T-helper 2 cell treated with Interferon-gamma antibody and Interleukin-4, amounts not matched to agents 100 ng/mL and 5 ng/mL, for 36 hours (primary cell): ENCODE measurements at regions not wholly inside any gene's neighbourhood (a gene's known extent, or its start where the extent isn't known, plus 50 kb on each side); places are given as distances from the start of the nearest gene placed in this dataset.
"Not testable (repeated sequence)": the region's sequence is repeated elsewhere in the genome, so short reads cannot be mapped to it uniquely, and the experiment has no call there.

Experiments
- intact Hi-C: fragments of 100-400 bp; cut with micrococcal nuclease; formaldehyde crosslinking; loops from one replicate; pipeline ENCODE4 v1.15.1; 2023

DNA sequence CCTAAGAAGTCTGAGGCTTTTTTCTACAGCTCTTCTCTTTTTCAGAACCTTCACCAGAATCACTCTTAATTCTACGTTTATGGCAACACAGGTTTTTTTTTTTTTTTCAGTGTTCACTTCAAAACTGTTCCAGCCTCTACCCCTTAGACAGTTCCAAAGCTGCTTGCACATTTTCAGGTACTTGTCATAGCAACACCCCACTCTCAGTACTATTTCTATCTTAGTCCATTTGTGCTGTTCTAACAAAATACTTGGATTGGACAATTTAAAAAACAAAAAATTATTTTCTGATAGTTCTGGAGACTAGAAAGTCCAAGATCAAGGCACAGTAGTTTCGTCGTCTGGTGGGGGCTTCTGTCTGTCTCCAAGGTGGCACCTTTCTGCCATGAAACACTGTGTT, 340.9 kb upstream of the RPS23 start:
- intact Hi-C loops: no loop called here

DNA sequence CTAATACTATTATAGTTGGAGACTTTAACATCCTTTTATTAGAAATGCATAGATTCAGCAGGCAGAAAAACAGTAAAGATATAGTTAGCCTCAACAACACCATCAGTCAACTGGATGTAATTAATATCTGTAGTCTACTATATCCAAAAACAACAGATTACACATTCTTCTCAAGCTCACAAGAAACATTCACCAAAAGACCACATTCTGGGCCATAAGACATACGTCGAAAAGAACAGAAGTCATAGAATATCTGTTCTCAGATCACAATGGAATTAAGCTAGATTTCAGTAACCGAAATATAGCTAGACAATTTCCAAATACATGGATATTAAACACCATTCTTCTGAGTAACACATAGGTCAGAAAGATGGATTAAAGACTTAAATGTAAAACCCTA, 336.6 kb upstream of the RPS23 start:
- intact Hi-C loops: no loop called here

DNA sequence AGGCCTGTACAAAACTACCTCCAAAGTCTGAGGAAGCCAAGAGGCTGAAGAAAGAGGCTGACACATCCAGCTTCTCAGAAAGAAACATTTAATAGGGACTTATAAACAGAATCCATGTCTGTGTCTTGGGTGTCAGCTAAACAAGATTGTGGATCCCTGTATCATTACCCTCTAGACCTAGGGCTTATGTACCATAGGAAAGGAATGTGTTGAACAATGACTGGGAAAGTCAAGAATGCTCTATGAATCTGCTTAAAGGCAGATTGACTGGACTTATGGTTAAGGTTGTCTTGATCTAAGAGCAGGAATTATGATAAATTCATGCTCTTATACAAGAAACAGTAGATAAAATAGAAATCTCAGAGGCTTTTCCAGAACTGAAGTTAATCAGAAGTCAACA, 335.7 kb upstream of the RPS23 start:
- intact Hi-C loops: no loop called here

DNA sequence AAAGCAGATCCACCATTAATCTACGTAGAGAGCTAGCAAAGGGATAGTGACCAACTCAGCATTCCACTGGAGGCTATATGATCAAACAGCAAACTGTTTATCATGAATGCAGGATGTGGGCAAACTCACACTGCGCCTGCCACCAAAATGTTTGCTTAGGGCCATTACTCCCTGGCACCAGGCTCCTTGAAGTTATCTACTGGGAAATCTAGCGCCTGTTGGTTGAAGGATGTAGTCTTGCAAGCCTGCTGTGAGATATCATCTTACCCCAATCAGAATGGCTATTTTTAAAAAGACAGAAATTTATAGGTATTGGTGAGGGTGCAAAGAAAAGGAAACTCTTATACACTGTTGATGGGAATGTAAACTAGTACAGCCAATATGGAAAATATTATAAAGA, 332.5 kb upstream of the RPS23 start:
- intact Hi-C loops: no loop called here

GRCh38 chr5:82605441-82605973, 327.4 kb upstream of the RPS23 start:
- intact Hi-C loops: no loop called here

- intact Hi-C loops: no loop called here
Measured at GRCh38 chr5:82603033-82603987, 325.2 kb upstream of the RPS23 start.

- intact Hi-C loops: no loop called here
Measured at GRCh38 chr5:82601861-82602260, 323.7 kb upstream of the RPS23 start.

DNA sequence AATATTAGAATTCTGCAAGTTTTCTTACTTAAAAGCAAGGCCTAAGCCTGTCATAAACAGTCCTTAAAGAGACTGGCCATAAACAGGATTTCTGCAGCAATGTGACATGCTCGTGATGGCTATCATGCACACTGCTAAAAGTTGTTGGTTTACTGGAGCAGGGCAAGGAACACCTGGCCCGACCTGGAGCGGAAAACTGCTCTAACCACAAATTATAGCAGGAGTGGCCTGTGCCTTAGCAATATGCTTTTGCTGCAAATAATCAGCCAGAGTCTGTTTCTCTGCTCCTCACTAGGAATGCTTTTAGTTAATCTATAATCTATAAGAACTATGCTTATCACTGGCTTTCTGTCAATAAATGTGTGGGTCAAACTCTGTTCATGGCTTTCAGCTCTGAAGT, 322.9 kb upstream of the RPS23 start:
- intact Hi-C loops: no loop called here

DNA sequence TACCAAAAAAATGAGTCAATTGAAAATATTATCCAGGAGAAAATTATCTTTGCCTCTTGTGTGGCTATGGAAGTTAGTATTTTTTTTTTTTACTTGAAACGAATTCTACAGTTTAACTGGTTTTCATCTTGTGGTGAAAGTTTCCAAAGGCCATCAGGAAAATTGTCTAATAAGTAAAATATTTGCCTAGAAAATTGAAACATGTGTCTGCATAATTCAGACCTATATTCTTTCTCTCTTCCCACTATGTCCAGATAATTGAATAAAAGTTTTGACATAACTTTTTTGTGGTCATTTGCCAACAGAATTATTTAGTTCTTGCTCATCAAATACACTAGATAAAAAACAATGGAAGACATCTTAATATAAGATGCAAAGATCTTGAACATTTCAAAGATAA, 321.5 kb upstream of the RPS23 start:
- intact Hi-C loops: no loop called here

DNA sequence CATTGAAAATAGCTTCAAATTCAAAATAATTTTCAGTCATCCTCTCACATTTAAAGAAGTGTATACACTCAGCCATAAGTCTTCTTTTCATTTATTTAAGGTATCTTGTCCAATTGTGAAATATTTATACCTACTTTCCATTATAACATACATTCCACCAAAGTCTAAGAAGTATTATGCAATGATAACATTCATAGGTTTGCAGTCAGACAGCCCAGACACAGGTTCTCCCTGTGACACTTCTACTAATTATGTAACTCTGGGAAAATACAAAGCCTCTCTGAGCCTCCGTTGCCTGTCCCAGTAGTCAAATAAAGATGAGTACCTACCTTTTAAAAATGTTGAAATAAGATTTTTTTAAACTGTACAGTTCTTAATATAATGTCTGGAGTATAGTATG, 320.9 kb upstream of the RPS23 start:
- intact Hi-C loops: no loop called here

GRCh38 chr5:82597437-82597836, 319.3 kb upstream of the RPS23 start:
- intact Hi-C loops: no loop called here

GRCh38 chr5:82596451-82596850, 318.3 kb upstream of the RPS23 start:
- intact Hi-C loops: no loop called here

GRCh38 chr5:82595113-82595512, 317.0 kb upstream of the RPS23 start:
- intact Hi-C loops: no loop called here

- intact Hi-C loops: no loop called here
Measured at GRCh38 chr5:82594097-82594496, 315.9 kb upstream of the RPS23 start.

GRCh38 chr5:82593481-82593880, 315.3 kb upstream of the RPS23 start:
- intact Hi-C loops: no loop called here

- intact Hi-C loops: no loop called here
Measured at GRCh38 chr5:82591021-82591515, 312.9 kb upstream of the RPS23 start.

DNA sequence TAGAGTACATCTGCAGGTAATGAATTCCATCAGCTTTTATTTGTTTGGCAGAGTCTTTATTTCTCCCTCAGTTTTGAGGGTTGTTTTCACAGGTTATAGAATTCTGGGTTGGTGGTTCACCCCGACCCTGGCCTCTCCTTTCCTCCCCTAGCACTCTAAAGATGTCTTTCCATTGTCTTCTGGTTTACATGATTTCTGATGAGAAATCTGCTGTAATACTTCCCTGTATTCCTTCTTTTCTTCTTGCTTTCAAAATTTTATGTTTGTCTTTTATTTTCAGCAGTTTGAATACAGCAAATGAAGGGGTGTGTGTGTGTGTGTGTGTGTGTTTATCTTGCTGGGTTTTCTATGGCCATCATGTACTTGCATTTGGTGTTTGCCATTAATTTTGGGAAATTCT, 312.0 kb upstream of the RPS23 start:
- intact Hi-C loops: no loop called here

- intact Hi-C loops: no loop called here
Measured at GRCh38 chr5:82586661-82587310, 308.6 kb upstream of the RPS23 start.

- intact Hi-C loops: no loop called here
Measured at GRCh38 chr5:82586181-82586580, 308.0 kb upstream of the RPS23 start.

DNA sequence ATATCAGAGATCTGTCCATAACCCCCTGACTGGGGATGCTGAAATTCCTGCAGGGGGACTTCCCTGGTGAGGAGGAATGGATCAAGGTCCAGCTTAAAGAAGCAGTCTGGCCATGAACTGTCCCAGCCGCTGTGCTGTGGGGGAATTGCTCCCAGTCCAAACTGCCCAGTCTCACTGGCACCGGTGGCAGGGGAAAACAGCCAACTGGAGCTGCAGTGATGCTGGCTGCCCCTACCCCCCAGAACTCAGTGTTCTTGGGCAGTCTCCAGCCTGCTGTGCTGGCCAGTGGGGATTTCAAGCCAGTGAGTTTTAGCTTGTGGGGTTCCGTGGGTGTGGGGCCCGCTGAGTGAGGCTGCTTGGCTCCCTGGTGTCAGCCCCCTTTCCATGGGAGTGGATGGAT, 306.5 kb upstream of the RPS23 start:
- intact Hi-C loops: no loop called here

- intact Hi-C loops: not testable (repeated sequence)
Measured at GRCh38 chr5:82583331-82583730, 305.2 kb upstream of the RPS23 start.

DNA sequence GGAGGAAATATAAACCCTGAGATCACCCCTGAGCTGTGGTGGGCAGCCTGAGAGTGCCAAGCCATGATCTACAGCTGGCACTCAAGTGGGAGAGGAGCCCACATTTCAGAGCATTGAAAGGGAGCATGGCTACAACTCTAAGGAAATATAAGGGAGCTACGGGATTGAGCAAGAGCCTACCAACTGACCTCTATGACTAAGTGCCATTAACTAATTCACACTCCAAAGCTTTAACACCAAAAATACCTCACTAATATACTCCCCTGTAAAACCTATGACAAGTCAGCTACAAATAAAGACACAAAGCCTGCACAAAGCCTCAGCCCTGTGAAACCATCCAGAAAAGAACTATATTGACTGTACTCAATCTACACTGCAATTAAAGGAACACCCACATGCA, 286.8 kb upstream of the RPS23 start:
- intact Hi-C loops: no loop called here
